Mesothelial cell of epicardium (in vitro differentiated cells): ENCODE measurements at regions not wholly inside any gene's neighbourhood (a gene's known extent, or its start where the extent isn't known, plus 50 kb on each side); places are given as distances from the start of the nearest gene placed in this dataset.

Source experiments
- DNase-seq, 2 experiments: peaks; one replicate each; pipeline ENCODE4 v3.0.0; 2021; ENCODE audit warnings: low spot score in 2 of 2; ENCODE audit not compliant: unreplicated experiment in 2 of 2
- H3K27ac Mint-ChIP-seq: 2 replicates; pipeline ENCODE4 v1.8.0; 2021; ENCODE audit warnings: mixed read lengths
- H3K27me3 Mint-ChIP-seq: 2 replicates; pipeline ENCODE4 v1.8.0; 2021; ENCODE audit warnings: low read depth, mixed read lengths
- H3K36me3 Mint-ChIP-seq: 2 replicates; pipeline ENCODE4 v1.8.0; 2021; ENCODE audit warnings: mixed read lengths
- H3K4me1 Mint-ChIP-seq: 2 replicates; pipeline ENCODE4 v1.8.0; 2021; ENCODE audit warnings: mixed read lengths
- H3K4me3 Mint-ChIP-seq: 2 replicates; pipeline ENCODE4 v1.8.0; 2021; ENCODE audit warnings: mild to moderate bottlenecking, moderate library complexity, mixed read lengths
- H3K9me3 Mint-ChIP-seq: 2 replicates; pipeline ENCODE4 v1.8.0; 2021; ENCODE audit warnings: mixed read lengths
- TF ChIP-seq, protein P1 (sequence below): fragments of 200-600 bp; sonication (generic); IDR thresholded peaks from one replicate; pipeline ENCODE4 v1.5.0; 2021; ENCODE audit warnings: antibody characterized with exemption; ENCODE audit not compliant: unreplicated experiment

DNA sequence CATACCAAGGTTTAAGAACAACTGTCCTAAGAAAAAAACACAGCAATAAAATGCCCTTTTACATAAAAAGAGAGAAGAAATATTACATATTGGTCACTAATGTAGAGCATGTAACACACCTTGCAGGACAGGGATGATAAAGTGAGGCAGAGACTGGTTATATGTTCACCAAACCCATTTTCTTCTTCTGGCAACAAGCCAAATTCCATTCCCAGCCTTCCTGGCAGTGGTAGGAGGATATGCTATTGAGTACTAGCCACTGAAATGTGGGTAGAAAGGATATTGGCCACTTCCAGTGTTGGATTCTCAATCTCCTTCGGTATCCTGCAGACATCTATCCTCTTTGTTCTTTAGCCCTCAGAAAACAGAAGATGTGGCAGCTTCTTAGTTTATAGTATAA lies 105.2 kb upstream of the SHISA6 start:
- Mint-ChIP-seq H3K4me1 (peaks cover 7% of the 10 kb centered on the region), H3K27me3 (peaks cover 16% of the 10 kb centered on the region), H3K9me3 (no peaks in the 10 kb centered on the region), H3K4me3 (no peak overlapping the region), H3K36me3 (no peaks in the 10 kb centered on the region), H3K27ac (no peak overlapping the region)
- TF ChIP-seq, protein P1, sequence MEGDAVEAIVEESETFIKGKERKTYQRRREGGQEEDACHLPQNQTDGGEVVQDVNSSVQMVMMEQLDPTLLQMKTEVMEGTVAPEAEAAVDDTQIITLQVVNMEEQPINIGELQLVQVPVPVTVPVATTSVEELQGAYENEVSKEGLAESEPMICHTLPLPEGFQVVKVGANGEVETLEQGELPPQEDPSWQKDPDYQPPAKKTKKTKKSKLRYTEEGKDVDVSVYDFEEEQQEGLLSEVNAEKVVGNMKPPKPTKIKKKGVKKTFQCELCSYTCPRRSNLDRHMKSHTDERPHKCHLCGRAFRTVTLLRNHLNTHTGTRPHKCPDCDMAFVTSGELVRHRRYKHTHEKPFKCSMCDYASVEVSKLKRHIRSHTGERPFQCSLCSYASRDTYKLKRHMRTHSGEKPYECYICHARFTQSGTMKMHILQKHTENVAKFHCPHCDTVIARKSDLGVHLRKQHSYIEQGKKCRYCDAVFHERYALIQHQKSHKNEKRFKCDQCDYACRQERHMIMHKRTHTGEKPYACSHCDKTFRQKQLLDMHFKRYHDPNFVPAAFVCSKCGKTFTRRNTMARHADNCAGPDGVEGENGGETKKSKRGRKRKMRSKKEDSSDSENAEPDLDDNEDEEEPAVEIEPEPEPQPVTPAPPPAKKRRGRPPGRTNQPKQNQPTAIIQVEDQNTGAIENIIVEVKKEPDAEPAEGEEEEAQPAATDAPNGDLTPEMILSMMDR: no peak
- no peak for DNase-seq

DNA sequence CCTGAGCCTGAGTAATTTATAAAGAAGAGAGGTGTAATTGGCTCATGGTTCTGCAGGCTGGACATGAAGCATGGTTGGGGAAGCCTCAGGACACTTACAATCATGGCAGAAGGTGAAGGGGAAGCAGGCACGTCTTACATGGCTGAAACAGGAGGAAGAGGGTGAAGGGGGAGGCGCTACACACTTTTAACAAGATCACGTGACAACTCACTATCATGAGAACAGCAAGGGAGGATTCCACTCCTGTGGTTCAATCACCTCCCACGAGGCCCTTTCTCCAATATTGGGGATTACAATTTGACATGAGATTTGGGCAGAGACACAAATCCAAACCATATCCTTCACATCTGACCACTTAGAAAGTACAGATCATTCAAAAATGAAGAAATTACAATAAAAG lies 110.6 kb upstream of the SHISA6 start:
- Mint-ChIP-seq H3K27ac (no peak overlapping the region), H3K4me1 (no peaks in the 10 kb centered on the region), H3K9me3 (peaks cover 2% of the 10 kb centered on the region), H3K27me3 (peaks cover 24% of the 10 kb centered on the region), H3K4me3 (no peak overlapping the region), H3K36me3 (no peaks in the 10 kb centered on the region)
- TF ChIP-seq, protein P1: no peak
- DNase-seq: no peak

DNA sequence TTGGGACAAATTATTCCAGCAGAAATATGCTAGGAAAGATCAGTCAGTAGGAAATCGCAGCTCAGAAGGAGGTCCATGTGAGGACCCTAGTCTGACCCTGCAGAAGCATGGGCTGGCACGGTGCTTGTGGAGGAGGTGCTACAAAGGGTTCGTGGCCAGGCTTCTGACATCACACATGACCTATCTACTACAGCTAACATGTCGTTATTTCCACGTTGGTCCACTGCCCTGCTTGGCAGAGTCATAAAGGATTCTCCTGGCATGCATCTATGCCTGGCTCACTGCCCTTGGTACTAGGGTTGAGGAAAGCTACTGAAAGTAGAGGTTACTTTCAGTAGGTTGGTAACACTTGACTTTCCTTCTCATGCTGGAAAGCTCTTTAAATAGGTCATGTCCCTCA lies 118.1 kb upstream of the SHISA6 start:
- Mint-ChIP-seq H3K4me1 (peaks cover 1% of the 10 kb centered on the region), H3K27me3 (peaks cover 25% of the 10 kb centered on the region), H3K36me3 (no peaks in the 10 kb centered on the region), H3K4me3 (no peak overlapping the region), H3K27ac (no peak overlapping the region), H3K9me3 (peaks cover 9% of the 10 kb centered on the region)
- TF ChIP-seq, protein P1: no peak
- DNase-seq: no peak

DNA sequence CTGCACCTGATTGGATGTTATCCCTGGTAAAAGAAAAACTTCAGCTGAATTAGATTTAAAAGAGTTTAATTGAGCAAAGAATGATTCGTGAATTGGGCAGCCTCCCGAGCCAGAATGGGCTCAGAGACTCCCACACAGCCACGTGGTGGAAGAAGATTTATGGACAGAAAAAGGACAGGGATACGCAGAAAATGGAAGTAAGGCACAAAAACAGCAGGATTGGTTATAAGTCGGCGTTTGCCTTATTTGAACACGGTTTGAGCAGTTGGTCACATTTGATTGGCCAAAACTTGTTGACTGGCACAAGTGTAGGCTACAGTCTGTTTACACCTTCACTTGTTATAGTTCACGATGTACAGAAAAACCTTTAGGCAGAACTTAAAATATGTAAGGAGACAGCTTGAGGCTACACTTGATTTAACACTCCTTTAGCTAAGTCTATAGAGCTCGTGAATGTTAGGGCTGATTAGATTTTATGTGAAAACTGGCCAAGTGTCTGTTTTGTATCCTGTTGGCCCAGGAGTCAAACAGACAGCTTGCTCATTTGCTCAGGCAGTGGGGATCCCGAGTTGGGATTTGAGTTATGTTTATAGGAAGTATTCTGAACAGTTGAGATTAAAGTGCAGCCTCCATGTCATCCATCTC lies 119.5 kb upstream of the SHISA6 start:
- Mint-ChIP-seq H3K4me1 (peaks cover 1% of the 10 kb centered on the region), H3K4me3 (no peak overlapping the region), H3K36me3 (no peaks in the 10 kb centered on the region), H3K27me3 (peaks cover 21% of the 10 kb centered on the region), H3K9me3 (peaks cover 11% of the 10 kb centered on the region), H3K27ac (no peak overlapping the region)
- TF ChIP-seq, protein P1: no peak
- DNase-seq: no peak

DNA sequence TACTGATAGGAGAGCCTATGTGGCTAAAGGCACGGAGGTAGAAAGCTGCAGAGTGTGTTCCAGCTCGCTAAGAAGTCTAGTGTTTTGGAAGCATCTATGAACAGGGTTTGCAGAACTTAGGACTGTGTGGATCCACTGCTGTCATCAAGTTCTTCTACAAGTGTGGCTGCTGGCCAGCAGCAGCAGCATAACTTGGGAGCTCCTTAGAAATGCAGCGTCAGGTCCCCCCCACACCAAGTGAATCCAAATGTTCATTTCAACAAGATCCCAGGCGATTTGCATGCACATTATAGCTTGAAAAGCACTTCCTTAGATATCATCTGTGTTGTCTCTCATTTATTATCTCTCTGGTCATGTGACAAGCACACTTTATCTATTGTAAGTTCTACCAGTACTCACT lies 131.9 kb upstream of the SHISA6 start:
- DNase-seq: no peak
- H3K9me3 Mint-ChIP-seq: no peaks in the 10 kb centered on the region

More for the DNA sequence above, 131.9 kb upstream of the SHISA6 start:
- no peaks in the 10 kb centered on the region for H3K36me3 Mint-ChIP-seq
- H3K27me3 Mint-ChIP-seq: peaks cover 17% of the 10 kb centered on the region
- no peak overlapping the region for H3K27ac Mint-ChIP-seq
- no peak overlapping the region for H3K4me3 Mint-ChIP-seq
- no peaks in the 10 kb centered on the region for H3K4me1 Mint-ChIP-seq
- TF ChIP-seq, protein P1: no peak
